PC-9 (cell line): ENCODE measurements at regions not wholly inside any gene's neighbourhood (a gene's known extent, or its start where the extent isn't known, plus 50 kb on each side); places are given as distances from the start of the nearest gene placed in this dataset.

Source experiments
- BruUV-seq: library from RNA; stranded (reverse); fragments of 400-500 nt; replicated peaks from 2 replicates; lab custom pipeline; 2021; lab: Mats Ljungman, UMichigan
- CTCF ChIA-PET: fragments of 300-600 bp; sonication (Branson Sonifier 250); formaldehyde crosslinking; loops from one replicate; lab custom pipeline; 2022; ENCODE audit warnings: antibody characterized with exemption; lab: Charles Lee
- POLR2A ChIA-PET: fragments of 300-600 bp; sonication (Branson Sonifier 250); formaldehyde crosslinking; loops from one replicate; lab custom pipeline; 2022; ENCODE audit warnings: antibody characterized with exemption; ENCODE audit not compliant: unreplicated experiment; lab: Charles Lee
- DNase-seq, 2 experiments: peaks; one replicate each; pipeline versions ENCODE4 v3.0.0 to v3.0.0-alpha.2; 2015 to 2022; ENCODE audit warnings: mixed read lengths in 1 of 2
- H2AFZ ChIP-seq: fragments of 200-600 bp; sonication (generic); 2 replicates; pipeline ENCODE4 v1.8.1; 2017; ENCODE audit warnings: antibody characterized with exemption
- H3F3A ChIP-seq: fragments of 200-600 bp; sonication (generic); 2 replicates; pipeline ENCODE4 v1.8.1; 2017; ENCODE audit warnings: antibody characterized with exemption, mild to moderate bottlenecking, low read depth; ENCODE audit not compliant: insufficient read depth
- H3K27ac ChIP-seq: fragments of 200-600 bp; sonication (generic); 2 replicates; pipeline ENCODE4 v1.6.1; 2016; ENCODE audit warnings: mixed run types
- H3K27me3 ChIP-seq: fragments of 200-600 bp; sonication (generic); 2 replicates; pipeline ENCODE4 v1.6.1; 2016; ENCODE audit warnings: low read depth, mixed run types; ENCODE audit not compliant: insufficient read depth
- H3K36me3 ChIP-seq: fragments of 200-600 bp; sonication (generic); 2 replicates; pipeline ENCODE4 v1.6.1; 2016; ENCODE audit warnings: low read depth, mixed run types
- H3K4me1 ChIP-seq: fragments of 200-600 bp; sonication (generic); replicated peaks from 2 replicates; pipeline ENCODE4 v1.6.1; 2016; ENCODE audit warnings: mixed run types; ENCODE audit not compliant: insufficient read depth
- H3K4me2 ChIP-seq: fragments of 200-600 bp; sonication (generic); 2 replicates; pipeline ENCODE4 v1.6.1; 2017; ENCODE audit warnings: mixed run types
- H3K4me3 ChIP-seq: fragments of 200-600 bp; sonication (generic); 2 replicates; pipeline ENCODE4 v1.6.1; 2016; ENCODE audit warnings: mixed run types
- H3K79me2 ChIP-seq: fragments of 200-600 bp; sonication (generic); 2 replicates; pipeline ENCODE4 v1.6.1; 2017; ENCODE audit warnings: low read depth, mixed run types
- H3K9me2 ChIP-seq: fragments of 200-600 bp; sonication (generic); 2 replicates; pipeline ENCODE4 v1.8.1; 2017; ENCODE audit warnings: mild to moderate bottlenecking; ENCODE audit not compliant: insufficient read depth
- H3K9me3 ChIP-seq: fragments of 200-600 bp; sonication (generic); 2 replicates; pipeline ENCODE4 v1.8.1; 2016; ENCODE audit warnings: low read depth; ENCODE audit not compliant: insufficient read depth
- H4K20me1 ChIP-seq: fragments of 200-600 bp; sonication (generic); 2 replicates; pipeline ENCODE4 v1.8.1; 2017; ENCODE audit not compliant: insufficient read depth
- CTCF ChIP-seq: fragments of 200-600 bp; sonication (generic); conservative IDR thresholded peaks from 2 replicates; pipeline ENCODE4 v1.6.1; 2017; ENCODE audit warnings: mixed run types, antibody characterized with exemption, mild to moderate bottlenecking, moderate library complexity
- EZH2 ChIP-seq: fragments of 200-600 bp; sonication (generic); IDR thresholded peaks from 2 replicates; pipeline ENCODE4 v1.8.0; 2017; ENCODE audit warnings: antibody characterized with exemption, low read depth
- intact Hi-C: fragments of 100-400 bp; cut with micrococcal nuclease; formaldehyde crosslinking; loops from one replicate; pipeline ENCODE4 v1.10.0; 2022; ENCODE audit not compliant: unreplicated experiment

- DNase-seq, result no peak
- H3K4me3 ChIP-seq, result no peak overlapping the region
- no peaks in the 10 kb centered on the region for H3F3A ChIP-seq
- no peak overlapping the region for H2AFZ ChIP-seq
- H3K9me2 ChIP-seq, result no peaks in the 10 kb centered on the region
- H3K27ac ChIP-seq, result no peak overlapping the region
- ChIA-PET POLR2A (no interaction called here), CTCF (no interaction called here)
- intact Hi-C loops, result no loop called here
- H3K4me2 ChIP-seq, result no peak overlapping the region
- H3K36me3 ChIP-seq, result no peaks in the 10 kb centered on the region
- no peaks in the 10 kb centered on the region for H3K9me3 ChIP-seq
- no peak for TF ChIP-seq EZH2
- TF ChIP-seq CTCF, result no peak
- H4K20me1 ChIP-seq, result no peaks in the 10 kb centered on the region
- no peaks in the 10 kb centered on the region for H3K79me2 ChIP-seq
- no peaks in the 10 kb centered on the region for H3K27me3 ChIP-seq
- no TSS peak for BruUV-seq
- no peaks in the 10 kb centered on the region for H3K4me1 ChIP-seq
Measured at GRCh38 chr2:221186873-221187272, 385.2 kb downstream of the EPHA4 start.

- H3K36me3 ChIP-seq, result no peaks in the 10 kb centered on the region
- H3F3A ChIP-seq, result no peaks in the 10 kb centered on the region
- H3K9me3 ChIP-seq, result no peaks in the 10 kb centered on the region
- POLR2A ChIA-PET, result no interaction called here
- H4K20me1 ChIP-seq, result no peaks in the 10 kb centered on the region
- TF ChIP-seq EZH2 (no peak), CTCF (no peak)
- H3K4me1 ChIP-seq, result no peaks in the 10 kb centered on the region
- H3K4me2 ChIP-seq, result no peak overlapping the region
- H3K4me3 ChIP-seq, result no peak overlapping the region
- H3K27ac ChIP-seq, result no peak overlapping the region
- no peaks in the 10 kb centered on the region for H3K9me2 ChIP-seq
- no peak for DNase-seq
- no TSS peak for BruUV-seq
- no peaks in the 10 kb centered on the region for H3K27me3 ChIP-seq
- no peaks in the 10 kb centered on the region for H3K79me2 ChIP-seq
- intact Hi-C loops, result no loop called here
- no peak overlapping the region for H2AFZ ChIP-seq
- CTCF ChIA-PET, result no interaction called here
Measured at GRCh38 chr2:221189431-221190067, 382.6 kb downstream of the EPHA4 start.

- DNase-seq, result no peak
- CTCF ChIA-PET, result no interaction called here
- POLR2A ChIA-PET, result no interaction called here
- H3K27me3 ChIP-seq, result no peaks in the 10 kb centered on the region
- no peaks in the 10 kb centered on the region for H3K79me2 ChIP-seq
- no TSS peak for BruUV-seq
- H2AFZ ChIP-seq, result no peak overlapping the region
- intact Hi-C loops, result no loop called here
- H3K27ac ChIP-seq, result no peak overlapping the region
- TF ChIP-seq EZH2, result no peak
- TF ChIP-seq CTCF, result no peak
- H3K4me2 ChIP-seq, result no peak overlapping the region
- no peaks in the 10 kb centered on the region for H3K9me2 ChIP-seq
- H3K9me3 ChIP-seq, result no peaks in the 10 kb centered on the region
- H3K4me3 ChIP-seq, result no peak overlapping the region
- H4K20me1 ChIP-seq, result no peaks in the 10 kb centered on the region
- H3K4me1 ChIP-seq, result no peaks in the 10 kb centered on the region
- no peaks in the 10 kb centered on the region for H3F3A ChIP-seq
- no peaks in the 10 kb centered on the region for H3K36me3 ChIP-seq
Measured at GRCh38 chr2:221195829-221196228, 376.3 kb downstream of the EPHA4 start.
